HG02938 (cell line): ENCODE measurements at regions not wholly inside any gene's neighbourhood (a gene's known extent, or its start where the extent isn't known, plus 50 kb on each side); places are given as distances from the start of the nearest gene placed in this dataset.

Experiments
- ATAC-seq: cut with Tn5 transposase; IDR thresholded peaks from one replicate; pipeline ENCODE4 v1.9.1; 2021; ENCODE audit warnings: mild to moderate bottlenecking, moderate library complexity; ENCODE audit not compliant: unreplicated experiment

- ATAC-seq: no peak
Observed at GRCh38 chr10:44806950-44807349, 104.2 kb upstream of the TMEM72 start.

GRCh38 chr10:44807451-44807850 lies 103.7 kb upstream of the TMEM72 start:
- no peak for ATAC-seq

- no peak for ATAC-seq
Observed at GRCh38 chr10:44809647-44810046, 101.5 kb upstream of the TMEM72 start.

- no peak for ATAC-seq
Observed at GRCh38 chr10:44811072-44811471, 100.1 kb upstream of the TMEM72 start.

GRCh38 chr10:44813201-44813600 lies 97.9 kb upstream of the TMEM72 start:
- ATAC-seq: no peak

- ATAC-seq: no peak
Observed at GRCh38 chr10:44814929-44815328, 96.2 kb upstream of the TMEM72 start.

GRCh38 chr10:44818041-44818649 lies 93.0 kb upstream of the TMEM72 start:
- ATAC-seq: no peak

- ATAC-seq: no peak
Observed at GRCh38 chr10:44818701-44819127, 92.4 kb upstream of the TMEM72 start.

GRCh38 chr10:44820094-44820493 lies 91.0 kb upstream of the TMEM72 start:
- no peak for ATAC-seq

GRCh38 chr10:44821290-44821689 lies 89.8 kb upstream of the TMEM72 start:
- ATAC-seq: no peak

- ATAC-seq: no peak
Observed at GRCh38 chr10:44822349-44822748, 88.8 kb upstream of the TMEM72 start.

- no peak for ATAC-seq
Observed at GRCh38 chr10:44822966-44823365, 88.2 kb upstream of the TMEM72 start.

- no peak for ATAC-seq
Observed at GRCh38 chr10:44824607-44825006, 86.5 kb upstream of the TMEM72 start.

GRCh38 chr10:44827431-44828006 lies 83.6 kb upstream of the TMEM72 start:
- ATAC-seq: no peak

- no peak for ATAC-seq
Observed at GRCh38 chr10:44828508-44829142, 82.5 kb upstream of the TMEM72 start.

GRCh38 chr10:44829426-44829825 lies 81.7 kb upstream of the TMEM72 start:
- ATAC-seq: no peak

GRCh38 chr10:44830022-44830421 lies 81.1 kb upstream of the TMEM72 start:
- no peak for ATAC-seq

- no peak for ATAC-seq
Observed at GRCh38 chr10:44831581-44831980, 79.6 kb upstream of the TMEM72 start.

GRCh38 chr10:44832595-44833390 lies 78.3 kb upstream of the TMEM72 start:
- no peak for ATAC-seq

GRCh38 chr10:44834131-44834530 lies 77.0 kb upstream of the TMEM72 start:
- no peak for ATAC-seq

- ATAC-seq: no peak
Observed at GRCh38 chr10:44835300-44835699, 75.8 kb upstream of the TMEM72 start.

- no peak for ATAC-seq
Observed at GRCh38 chr10:44843484-44843883, 67.7 kb upstream of the TMEM72 start.
